GM18867 (cell line): ENCODE measurements at regions not wholly inside any gene's neighbourhood (a gene's known extent, or its start where the extent isn't known, plus 50 kb on each side); places are given as distances from the start of the nearest gene placed in this dataset.

Source experiments
- ATAC-seq: cut with Tn5 transposase; IDR thresholded peaks from one replicate; pipeline ENCODE4 v1.9.1; 2021; ENCODE audit warnings: mild to moderate bottlenecking, moderate library complexity; ENCODE audit not compliant: unreplicated experiment

- no peak for ATAC-seq
Measured at GRCh38 chr3:162743091-162743490, 1246.5 kb downstream of the OTOL1 start.

- ATAC-seq: no peak
Measured at GRCh38 chr3:162760789-162761188, 1264.2 kb downstream of the OTOL1 start.

- ATAC-seq: no peak
Measured at GRCh38 chr3:162764051-162764807, 1267.6 kb downstream of the OTOL1 start.

- no peak for ATAC-seq
Measured at GRCh38 chr3:162764808-162765071, 1268.1 kb downstream of the OTOL1 start.

- no peak for ATAC-seq
Measured at GRCh38 chr3:162765524-162765923, 1268.9 kb downstream of the OTOL1 start.

- ATAC-seq: no peak
Measured at GRCh38 chr3:162769564-162769963, 1273.0 kb downstream of the OTOL1 start.

GRCh38 chr3:162770551-162770950, 1273.9 kb downstream of the OTOL1 start:
- no peak for ATAC-seq

GRCh38 chr3:162774613-162775100, 1278.0 kb downstream of the OTOL1 start:
- no peak for ATAC-seq

- no peak for ATAC-seq
Measured at GRCh38 chr3:162776148-162776547, 1279.5 kb downstream of the OTOL1 start.

GRCh38 chr3:162777118-162777517, 1280.5 kb downstream of the OTOL1 start:
- ATAC-seq: no peak

GRCh38 chr3:162780313-162780712, 1283.7 kb downstream of the OTOL1 start:
- no peak for ATAC-seq

GRCh38 chr3:162799910-162800309, 1303.3 kb downstream of the OTOL1 start:
- no peak for ATAC-seq

- ATAC-seq: no peak
Measured at GRCh38 chr3:162802228-162802965, 1305.8 kb downstream of the OTOL1 start.

GRCh38 chr3:162810776-162811175, 1314.2 kb downstream of the OTOL1 start:
- ATAC-seq: no peak

GRCh38 chr3:162842549-162843216, 1346.1 kb downstream of the OTOL1 start:
- ATAC-seq: no peak

GRCh38 chr3:162845918-162846317, 1349.3 kb downstream of the OTOL1 start:
- ATAC-seq: no peak

GRCh38 chr3:162847511-162847910, 1350.9 kb downstream of the OTOL1 start:
- no peak for ATAC-seq

- ATAC-seq: no peak
Measured at GRCh38 chr3:162863579-162863978, 1367.0 kb downstream of the OTOL1 start.

GRCh38 chr3:162865466-162865865, 1368.9 kb downstream of the OTOL1 start:
- no peak for ATAC-seq

- ATAC-seq: no peak
Measured at GRCh38 chr3:162879021-162879562, 1382.5 kb downstream of the OTOL1 start.

GRCh38 chr3:162884373-162884772, 1387.8 kb downstream of the OTOL1 start:
- no peak for ATAC-seq
